Activated T-helper 1 cell treated with anti-CD3 and anti-CD28 coated beads, Interleukin-12 subunit alpha, Interleukin-12 subunit beta, Interleukin-2, Interleukin-4 antibody, amounts not matched to agents 30 ng/mL and 10 ng/mL and 1 ng/mL, durations not matched to agents 14 hours and 24 hours and 36 hours (primary cell): ENCODE measurements at regions not wholly inside any gene's neighbourhood (a gene's known extent, or its start where the extent isn't known, plus 50 kb on each side); places are given as distances from the start of the nearest gene placed in this dataset.
"Not testable (repeated sequence)": the region's sequence is repeated elsewhere in the genome, so short reads cannot be mapped to it uniquely, and the experiment has no call there.

Experiments
- DNase-seq: peaks from one replicate; pipeline ENCODE4 v3.0.0; 2021; ENCODE audit warnings: low spot score
- H3K27ac Mint-ChIP-seq: one replicate; pipeline ENCODE4 v1.8.0; 2021; ENCODE audit warnings: mild to moderate bottlenecking, mixed read lengths
- H3K27me3 Mint-ChIP-seq: one replicate; pipeline ENCODE4 v1.8.0; 2022; ENCODE audit warnings: mild to moderate bottlenecking, moderate library complexity, mixed read lengths; ENCODE audit not compliant: insufficient read depth
- H3K36me3 Mint-ChIP-seq: one replicate; pipeline ENCODE4 v1.8.0; 2021; ENCODE audit warnings: low read depth, mixed read lengths
- H3K4me1 Mint-ChIP-seq: one replicate; pipeline ENCODE4 v1.8.0; 2021; ENCODE audit warnings: low read depth, mixed read lengths
- H3K4me3 Mint-ChIP-seq: one replicate; pipeline ENCODE4 v1.8.0; 2021; ENCODE audit warnings: mild to moderate bottlenecking, moderate library complexity, mixed read lengths
- H3K9me3 Mint-ChIP-seq: one replicate; pipeline ENCODE4 v1.8.0; 2021; ENCODE audit warnings: mixed read lengths
- intact Hi-C: fragments of 100-400 bp; cut with micrococcal nuclease; formaldehyde crosslinking; loops from one replicate; pipeline ENCODE4 v1.15.1; 2024

DNA sequence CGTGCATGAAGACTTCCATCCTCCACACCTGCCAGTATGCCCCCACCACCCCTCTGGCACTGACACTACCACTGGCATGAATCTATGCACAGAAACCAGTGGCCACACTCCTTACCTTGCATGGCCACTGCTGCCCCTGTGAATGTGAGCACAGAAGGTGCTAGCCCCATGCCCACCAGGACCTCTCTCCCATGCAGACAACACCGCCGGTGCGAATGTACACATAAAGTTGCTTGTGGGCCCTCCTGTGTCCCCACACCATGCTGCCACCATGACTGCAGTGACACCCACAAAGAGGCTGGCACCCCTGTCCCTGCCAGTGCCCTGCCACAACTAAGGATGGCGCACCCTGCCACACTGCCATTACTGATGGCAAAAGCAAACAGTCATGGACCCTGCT, 289.5 kb upstream of the KCND2 start:
- no peak for DNase-seq
- Mint-ChIP-seq H3K36me3 (no peaks in the 10 kb centered on the region), H3K27ac (no peak overlapping the region), H3K4me1 (no peaks in the 10 kb centered on the region), H3K4me3 (no peak overlapping the region), H3K9me3 (peaks cover 7% of the 10 kb centered on the region), H3K27me3 (no peaks in the 10 kb centered on the region)
- intact Hi-C loops: no loop called here

DNA sequence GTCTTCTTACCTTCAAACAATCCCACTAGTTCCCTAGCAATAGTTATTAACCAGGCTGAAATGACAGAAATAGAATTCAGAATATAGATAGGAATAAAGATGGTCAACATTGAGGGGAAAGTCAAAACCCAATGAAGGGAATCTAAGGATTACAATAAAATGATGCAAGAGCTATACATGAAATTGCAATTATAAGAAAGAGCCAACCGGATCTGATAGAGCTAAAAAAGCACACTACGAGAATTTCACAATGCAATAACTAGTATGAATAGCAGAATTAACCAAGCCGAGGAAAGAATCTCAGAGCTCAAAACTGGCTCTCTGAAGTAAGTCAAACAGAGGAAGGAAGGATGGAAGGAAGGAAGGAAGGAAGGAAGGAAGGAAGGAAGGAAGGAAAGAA, 288.7 kb upstream of the KCND2 start:
- no peaks in the 10 kb centered on the region for H3K36me3 Mint-ChIP-seq
- intact Hi-C loops: no loop called here
- no peak for DNase-seq
- no peaks in the 10 kb centered on the region for H3K4me1 Mint-ChIP-seq
- peaks cover 7% of the 10 kb centered on the region for H3K9me3 Mint-ChIP-seq
- no peak overlapping the region for H3K4me3 Mint-ChIP-seq
- no peak overlapping the region for H3K27ac Mint-ChIP-seq
- H3K27me3 Mint-ChIP-seq: no peaks in the 10 kb centered on the region

DNA sequence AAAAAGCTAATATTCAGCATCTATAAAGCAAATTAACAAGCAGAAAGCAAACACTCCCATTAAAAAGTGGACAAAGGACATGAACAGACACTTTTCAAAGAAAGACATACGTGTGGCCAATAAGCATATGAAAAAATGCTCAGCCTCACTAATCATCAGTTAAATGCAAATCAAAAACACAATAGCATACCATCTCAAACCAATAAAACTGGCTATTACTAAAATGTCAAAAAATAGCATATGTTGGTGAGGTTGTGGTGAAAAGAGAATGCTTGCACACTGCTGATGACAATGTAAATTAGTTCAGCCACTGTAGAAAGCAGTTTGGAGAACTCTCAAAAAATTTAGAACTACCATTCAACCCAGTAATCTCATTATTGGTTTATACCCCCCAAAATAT, 284.6 kb upstream of the KCND2 start:
- H3K9me3 Mint-ChIP-seq: peaks cover 11% of the 10 kb centered on the region
- H3K36me3 Mint-ChIP-seq: no peaks in the 10 kb centered on the region
- intact Hi-C loops: no loop called here
- no peaks in the 10 kb centered on the region for H3K4me1 Mint-ChIP-seq
- no peaks in the 10 kb centered on the region for H3K27me3 Mint-ChIP-seq
- H3K4me3 Mint-ChIP-seq: no peak overlapping the region
- no peak for DNase-seq
- no peak overlapping the region for H3K27ac Mint-ChIP-seq

DNA sequence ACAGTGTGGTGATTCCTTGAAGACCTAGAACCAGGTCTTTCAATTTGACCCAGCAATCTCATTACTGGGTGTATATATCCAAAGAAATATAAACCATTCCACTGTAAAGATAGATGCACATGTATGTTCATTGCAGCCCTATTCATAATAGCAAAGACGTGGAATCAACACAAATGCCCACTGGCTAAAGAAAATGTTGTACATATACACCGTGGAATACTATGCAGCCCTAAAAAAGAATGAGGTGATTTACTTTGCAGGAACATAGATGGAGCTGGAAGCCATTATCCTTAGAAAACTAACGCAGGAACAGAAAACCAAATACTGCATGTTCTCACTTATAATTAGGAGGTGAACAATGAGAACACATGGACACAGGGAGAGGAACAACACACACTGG, 278.0 kb upstream of the KCND2 start:
- Mint-ChIP-seq H3K36me3 (no peaks in the 10 kb centered on the region), H3K4me3 (no peak overlapping the region), H3K4me1 (no peaks in the 10 kb centered on the region), H3K9me3 (peaks cover 9% of the 10 kb centered on the region), H3K27ac (no peak overlapping the region), H3K27me3 (no peaks in the 10 kb centered on the region)
- intact Hi-C loops: no loop called here
- DNase-seq: no peak

DNA sequence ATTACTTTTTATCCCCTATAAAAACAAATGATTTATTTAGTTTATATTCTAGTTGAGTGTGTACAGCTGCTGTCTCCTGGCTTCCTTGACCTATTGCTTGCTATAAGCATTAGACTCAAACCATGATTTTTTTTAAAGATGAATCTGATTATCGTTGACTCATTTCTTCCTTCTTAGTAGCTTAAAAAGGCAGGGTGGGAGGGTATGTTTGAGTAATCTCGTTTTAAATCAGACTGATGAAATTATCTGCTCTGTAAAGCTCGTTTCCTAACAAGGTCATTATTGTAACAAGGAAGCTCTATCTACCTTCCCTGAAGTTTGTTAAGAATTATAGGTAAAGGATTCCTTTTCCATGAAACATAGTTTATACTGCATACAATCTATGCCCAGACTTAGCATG, 276.3 kb upstream of the KCND2 start:
- no peaks in the 10 kb centered on the region for H3K4me1 Mint-ChIP-seq
- intact Hi-C loops: no loop called here
- no peaks in the 10 kb centered on the region for H3K36me3 Mint-ChIP-seq
- H3K27ac Mint-ChIP-seq: no peak overlapping the region
- H3K9me3 Mint-ChIP-seq: peaks cover 4% of the 10 kb centered on the region
- DNase-seq: no peak
- no peak overlapping the region for H3K4me3 Mint-ChIP-seq
- no peaks in the 10 kb centered on the region for H3K27me3 Mint-ChIP-seq

DNA sequence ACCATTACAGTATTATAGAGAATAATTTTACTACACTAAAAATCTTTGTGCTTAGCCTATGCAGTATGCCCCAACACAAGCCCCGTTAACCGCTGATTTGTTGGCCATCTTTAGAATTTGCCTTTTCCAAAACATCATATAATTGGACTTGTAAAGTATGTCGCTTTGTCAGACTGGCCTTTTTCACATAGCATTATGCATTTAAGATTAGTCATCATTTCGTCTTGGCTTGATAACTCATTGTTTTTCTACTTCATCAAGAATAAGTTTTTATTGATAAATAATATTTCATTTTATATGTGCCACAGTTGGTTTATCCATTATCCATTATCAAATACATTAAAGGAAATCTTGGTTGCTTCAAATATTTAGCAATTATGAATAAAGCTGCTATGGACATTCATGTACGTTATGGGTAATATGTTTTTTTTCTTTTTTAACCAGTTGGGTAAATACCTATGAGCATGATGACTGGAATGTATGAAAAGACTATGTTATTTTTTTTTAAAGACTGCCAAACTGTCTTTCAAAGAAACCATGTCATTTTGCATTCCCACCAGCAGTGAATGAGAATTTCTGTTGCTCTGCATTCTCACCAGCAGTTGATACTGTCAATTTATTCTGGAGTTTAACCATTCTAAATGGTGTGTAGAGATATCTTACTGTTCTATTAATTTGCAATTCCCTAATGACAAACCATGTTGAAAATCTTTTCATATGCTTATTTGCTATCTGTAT, 273.1 kb upstream of the KCND2 start:
- no peaks in the 10 kb centered on the region for H3K36me3 Mint-ChIP-seq
- no peak overlapping the region for H3K27ac Mint-ChIP-seq
- H3K27me3 Mint-ChIP-seq: no peaks in the 10 kb centered on the region
- H3K4me1 Mint-ChIP-seq: no peaks in the 10 kb centered on the region
- peaks cover 4% of the 10 kb centered on the region for H3K9me3 Mint-ChIP-seq
- DNase-seq: no peak
- no peak overlapping the region for H3K4me3 Mint-ChIP-seq
- intact Hi-C loops: no loop called here

DNA sequence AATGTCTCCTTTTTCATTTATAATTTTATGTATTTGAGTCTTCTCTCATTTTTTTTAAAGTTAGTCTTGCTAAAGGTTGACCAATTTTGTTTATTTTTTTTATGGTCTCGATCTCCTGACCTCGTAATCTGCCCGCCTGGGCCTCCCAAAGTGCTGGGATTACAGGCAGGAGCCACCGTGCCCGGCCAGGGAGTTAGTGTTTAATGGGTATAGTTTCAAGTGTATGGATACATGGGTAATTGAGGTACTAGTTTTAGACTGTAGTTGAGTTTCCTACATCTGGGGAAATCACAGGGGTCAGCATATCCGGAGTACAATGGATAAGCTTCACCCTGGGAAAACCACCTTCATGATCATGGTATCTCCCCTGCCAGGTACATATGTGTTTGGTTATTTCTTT, 267.3 kb upstream of the KCND2 start:
- H3K4me3 Mint-ChIP-seq: no peak overlapping the region
- H3K27ac Mint-ChIP-seq: no peak overlapping the region
- H3K27me3 Mint-ChIP-seq: no peaks in the 10 kb centered on the region
- peaks cover 6% of the 10 kb centered on the region for H3K9me3 Mint-ChIP-seq
- H3K36me3 Mint-ChIP-seq: no peaks in the 10 kb centered on the region
- intact Hi-C loops: no loop called here
- no peaks in the 10 kb centered on the region for H3K4me1 Mint-ChIP-seq
- no peak for DNase-seq

DNA sequence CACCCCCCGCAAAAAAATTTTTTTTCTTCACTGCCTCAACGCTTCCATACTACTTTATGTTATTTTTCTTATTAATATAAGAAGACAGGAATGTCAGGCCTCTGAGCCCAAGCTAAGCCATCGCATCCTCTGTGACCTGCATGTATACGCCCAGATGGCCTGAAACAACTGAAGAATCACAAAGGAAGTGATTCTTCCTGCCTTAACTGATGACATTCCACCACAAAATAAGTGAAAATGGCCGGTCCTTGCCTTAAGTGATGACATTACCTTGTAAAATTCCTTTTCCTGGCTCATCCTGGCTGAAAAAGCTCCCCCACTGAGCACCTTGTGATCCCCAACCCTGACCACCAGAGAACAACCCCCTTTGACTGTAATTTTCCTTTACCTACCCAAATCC, 258.7 kb upstream of the KCND2 start:
- not testable (repeated sequence) for H3K9me3 Mint-ChIP-seq

DNA sequence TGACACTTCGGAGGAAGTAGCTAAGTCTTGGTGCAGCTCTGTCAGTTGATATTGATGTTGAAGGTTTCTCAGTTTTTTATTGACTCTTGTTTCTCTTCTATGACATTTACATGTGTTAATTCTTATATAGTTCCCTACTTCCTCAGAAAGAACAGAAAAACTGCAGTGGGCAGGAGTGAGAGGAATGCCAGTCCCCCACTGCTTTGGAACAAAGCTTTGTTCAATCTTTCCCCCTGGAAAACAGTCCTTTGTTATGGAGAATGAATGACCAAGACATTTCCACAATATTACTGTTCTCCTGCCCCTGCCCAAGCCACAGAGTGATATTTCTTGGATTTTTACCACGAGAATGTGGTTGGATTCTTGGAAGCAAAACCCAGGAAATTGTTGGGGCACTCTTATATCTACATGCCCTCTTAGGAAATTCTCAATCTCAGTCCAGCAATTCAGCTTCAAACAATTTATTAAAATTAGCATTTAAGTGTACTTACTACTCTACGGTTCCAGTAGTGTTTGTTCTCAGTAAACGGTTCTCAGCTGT, 258.0 kb upstream of the KCND2 start:
- H3K27ac Mint-ChIP-seq: no peak overlapping the region
- H3K4me1 Mint-ChIP-seq: no peaks in the 10 kb centered on the region
- no peaks in the 10 kb centered on the region for H3K27me3 Mint-ChIP-seq

More for the DNA sequence above, 258.7 kb upstream of the KCND2 start:
- H3K4me1 Mint-ChIP-seq, H3K27ac Mint-ChIP-seq, DNase-seq, intact Hi-C loops, H3K27me3 Mint-ChIP-seq, H3K4me3 Mint-ChIP-seq, H3K36me3 Mint-ChIP-seq: not testable (repeated sequence)

DNA sequence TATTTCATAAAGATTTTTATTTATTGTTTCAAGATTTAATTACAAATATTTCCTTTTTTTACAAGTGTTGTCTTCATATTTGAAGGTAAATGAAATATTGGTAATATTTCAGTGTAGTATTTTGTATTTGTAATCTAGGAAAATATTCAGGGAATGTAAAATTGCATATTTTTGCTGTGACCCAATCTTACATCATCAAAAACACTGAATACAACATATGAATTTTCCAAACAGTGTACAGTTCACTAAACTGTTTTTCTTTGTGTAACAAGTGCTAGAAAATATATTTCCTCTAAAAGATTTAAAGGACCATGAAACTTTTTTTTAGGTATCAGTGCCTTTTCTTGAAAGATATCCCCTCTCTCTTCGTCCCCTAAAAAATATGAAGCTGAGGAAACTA, 251.9 kb upstream of the KCND2 start:
- no peak overlapping the region for H3K27ac Mint-ChIP-seq
- no peaks in the 10 kb centered on the region for H3K27me3 Mint-ChIP-seq
- no peak for DNase-seq
- H3K36me3 Mint-ChIP-seq: no peaks in the 10 kb centered on the region
- H3K4me3 Mint-ChIP-seq: no peak overlapping the region
- H3K4me1 Mint-ChIP-seq: no peaks in the 10 kb centered on the region
- no peaks in the 10 kb centered on the region for H3K9me3 Mint-ChIP-seq
- intact Hi-C loops: no loop called here

More for the DNA sequence above, 258.0 kb upstream of the KCND2 start:
- no peak for DNase-seq
- intact Hi-C loops: no loop called here
- Mint-ChIP-seq H3K4me3 (no peak overlapping the region), H3K9me3 (peaks cover 6% of the 10 kb centered on the region), H3K36me3 (no peaks in the 10 kb centered on the region)

DNA sequence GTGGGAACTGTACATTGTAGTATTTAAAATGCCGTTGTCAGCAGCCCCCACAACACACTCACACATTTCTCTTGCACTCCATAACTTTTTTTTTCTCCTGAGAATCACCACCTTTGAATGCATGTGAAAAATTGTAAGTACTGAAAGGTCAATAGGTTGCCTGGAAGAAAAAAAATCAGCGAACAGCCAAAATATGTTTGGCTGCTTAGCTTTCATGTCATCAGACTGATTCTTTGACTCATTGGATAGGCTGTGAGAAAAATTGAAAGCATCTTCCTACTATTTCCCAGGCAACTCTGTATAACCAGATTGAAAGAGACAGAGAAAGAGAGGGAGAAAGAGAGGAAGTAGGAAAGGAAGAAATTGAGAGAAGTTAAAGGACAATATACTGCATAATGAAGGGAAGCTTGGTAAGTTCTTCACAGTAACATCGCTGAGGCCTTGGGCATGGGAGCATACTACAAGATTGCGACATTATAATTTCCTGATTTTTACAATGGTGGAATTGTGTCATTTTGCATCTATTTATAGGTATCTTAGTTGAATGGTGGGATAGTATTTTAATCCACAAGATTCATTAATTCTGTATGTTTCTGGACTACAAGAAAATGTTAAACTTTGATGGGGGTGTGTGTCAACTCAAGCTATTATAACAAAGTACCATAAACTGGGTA, 249.3 kb upstream of the KCND2 start:
- no peaks in the 10 kb centered on the region for H3K9me3 Mint-ChIP-seq
- no peaks in the 10 kb centered on the region for H3K36me3 Mint-ChIP-seq
- H3K27me3 Mint-ChIP-seq: no peaks in the 10 kb centered on the region
- intact Hi-C loops: no loop called here
- no peak overlapping the region for H3K27ac Mint-ChIP-seq
- no peak for DNase-seq
- H3K4me3 Mint-ChIP-seq: no peak overlapping the region
- H3K4me1 Mint-ChIP-seq: no peaks in the 10 kb centered on the region

DNA sequence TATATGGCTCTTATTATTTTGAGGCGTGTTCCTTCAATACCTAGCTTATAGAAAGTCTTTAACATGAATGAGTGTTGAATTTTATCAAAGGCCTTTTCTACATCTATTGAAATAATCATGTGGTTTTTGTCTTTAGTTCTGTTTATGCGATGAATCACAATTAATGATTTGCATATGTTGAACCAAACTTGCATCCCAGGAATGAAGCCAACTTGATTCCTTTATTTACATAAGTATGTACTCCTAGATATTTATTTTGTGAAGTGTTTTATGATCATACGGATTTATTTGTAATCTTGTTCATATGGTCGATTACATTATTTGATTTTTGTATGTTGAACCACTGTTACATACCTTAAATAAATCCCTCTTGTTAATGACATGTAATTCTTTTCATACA, 244.3 kb upstream of the KCND2 start:
- H3K36me3 Mint-ChIP-seq: no peaks in the 10 kb centered on the region

DNA sequence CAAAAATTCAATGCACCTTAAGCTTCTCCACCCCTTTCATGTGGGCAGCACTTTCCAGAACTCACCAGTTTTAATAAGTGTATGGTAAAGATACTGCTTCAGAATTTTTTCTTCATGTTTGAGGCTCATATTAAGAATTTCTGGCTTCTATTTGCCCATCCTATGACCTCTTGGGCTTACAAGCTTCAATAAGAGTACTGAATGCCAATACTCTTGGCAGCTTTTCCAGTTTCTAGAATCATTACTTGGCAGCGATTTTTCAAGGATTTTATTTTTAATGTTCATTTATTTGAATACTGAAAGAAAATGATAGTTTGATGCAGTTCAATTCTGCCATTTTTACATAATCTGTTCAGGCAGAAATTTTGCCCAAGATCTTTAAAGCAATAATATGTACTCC, 242.1 kb upstream of the KCND2 start:
- no peaks in the 10 kb centered on the region for H3K9me3 Mint-ChIP-seq
- H3K4me3 Mint-ChIP-seq: no peak overlapping the region
- intact Hi-C loops: no loop called here
- no peaks in the 10 kb centered on the region for H3K36me3 Mint-ChIP-seq
- no peak for DNase-seq
- no peaks in the 10 kb centered on the region for H3K27me3 Mint-ChIP-seq
- H3K4me1 Mint-ChIP-seq: no peaks in the 10 kb centered on the region
- H3K27ac Mint-ChIP-seq: no peak overlapping the region

More for the DNA sequence above, 244.3 kb upstream of the KCND2 start:
- H3K27me3 Mint-ChIP-seq: no peaks in the 10 kb centered on the region
- no peak overlapping the region for H3K27ac Mint-ChIP-seq
- no peak overlapping the region for H3K4me3 Mint-ChIP-seq
- H3K4me1 Mint-ChIP-seq: no peaks in the 10 kb centered on the region
- intact Hi-C loops: no loop called here
- H3K9me3 Mint-ChIP-seq: no peaks in the 10 kb centered on the region
- DNase-seq: no peak
